H54 (cell line): ENCODE measurements at regions not wholly inside any gene's neighbourhood (a gene's known extent, or its start where the extent isn't known, plus 50 kb on each side); places are given as distances from the start of the nearest gene placed in this dataset.

Source experiments
- DNase-seq: peaks from one replicate; pipeline ENCODE4 v3.0.0; 2011; ENCODE audit warnings: low spot score, mixed read lengths; ENCODE audit not compliant: insufficient read length
- FAIRE-seq: peaks from 3 replicates; lab custom pipeline; 2011; peaks lifted over from hg19 to GRCh38; lab: Jason Lieb, UNC
- POLR2A ChIP-seq: IDR thresholded peaks from 2 replicates; pipeline ENCODE4 v1.6.1; 2011; ENCODE audit warnings: low read depth, mild to moderate bottlenecking, low read length

GRCh38 chr20:50242548-50242862 lies 51.9 kb downstream of the CEBPB start:
- no peak for FAIRE-seq
- no peak for DNase-seq
- no peak for TF ChIP-seq POLR2A

- no peak for DNase-seq
- no peak for FAIRE-seq
- TF ChIP-seq POLR2A, result no peak
These were observed 52.4 kb downstream of the CEBPB start for GRCh38 chr20:50242863-50243609.

- DNase-seq (no peak), FAIRE-seq (no peak)
- no peak for TF ChIP-seq POLR2A
These were observed 53.2 kb downstream of the CEBPB start for GRCh38 chr20:50243610-50244351.

DNA sequence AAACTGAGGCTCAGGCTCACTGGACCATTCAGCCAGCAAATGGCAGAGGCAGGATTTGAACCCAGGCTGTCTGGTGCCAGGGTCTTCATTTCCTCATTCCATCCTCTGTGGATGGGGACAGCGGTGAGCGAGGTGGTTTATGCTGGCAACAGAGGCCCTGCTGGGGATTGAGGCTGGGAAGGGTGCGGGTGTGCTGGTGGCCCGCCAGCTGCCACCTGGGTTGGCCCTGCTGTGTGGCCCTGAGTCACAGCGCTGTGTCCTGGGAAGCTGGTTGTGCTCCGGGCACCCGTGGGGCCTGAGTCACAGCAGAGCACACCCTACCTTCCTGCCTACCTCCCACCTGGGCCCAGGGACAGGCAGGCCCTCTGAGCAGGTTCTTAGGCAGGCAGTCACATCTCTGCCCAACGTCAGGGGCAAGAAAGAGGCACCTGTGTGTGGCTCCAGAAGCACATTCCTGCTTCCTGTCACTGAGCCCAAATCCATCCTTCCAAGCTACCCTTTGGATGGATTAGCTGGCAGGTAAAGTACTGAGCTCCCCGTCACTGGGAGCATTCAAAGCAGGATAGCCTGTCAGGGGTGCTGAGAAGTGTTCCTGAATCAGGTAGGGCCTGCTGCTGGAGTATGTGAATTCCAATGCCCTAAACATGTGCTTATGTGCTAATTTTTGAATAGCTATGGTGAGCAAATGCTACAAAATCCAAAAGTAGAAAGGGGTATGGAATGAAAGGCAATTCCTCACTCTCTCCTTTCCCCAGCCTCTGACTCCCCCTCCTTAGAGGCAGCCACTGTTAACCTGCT lies 53.9 kb downstream of the CEBPB start:
- no peak for TF ChIP-seq POLR2A
- DNase-seq (no peak), FAIRE-seq (no peak)

DNA sequence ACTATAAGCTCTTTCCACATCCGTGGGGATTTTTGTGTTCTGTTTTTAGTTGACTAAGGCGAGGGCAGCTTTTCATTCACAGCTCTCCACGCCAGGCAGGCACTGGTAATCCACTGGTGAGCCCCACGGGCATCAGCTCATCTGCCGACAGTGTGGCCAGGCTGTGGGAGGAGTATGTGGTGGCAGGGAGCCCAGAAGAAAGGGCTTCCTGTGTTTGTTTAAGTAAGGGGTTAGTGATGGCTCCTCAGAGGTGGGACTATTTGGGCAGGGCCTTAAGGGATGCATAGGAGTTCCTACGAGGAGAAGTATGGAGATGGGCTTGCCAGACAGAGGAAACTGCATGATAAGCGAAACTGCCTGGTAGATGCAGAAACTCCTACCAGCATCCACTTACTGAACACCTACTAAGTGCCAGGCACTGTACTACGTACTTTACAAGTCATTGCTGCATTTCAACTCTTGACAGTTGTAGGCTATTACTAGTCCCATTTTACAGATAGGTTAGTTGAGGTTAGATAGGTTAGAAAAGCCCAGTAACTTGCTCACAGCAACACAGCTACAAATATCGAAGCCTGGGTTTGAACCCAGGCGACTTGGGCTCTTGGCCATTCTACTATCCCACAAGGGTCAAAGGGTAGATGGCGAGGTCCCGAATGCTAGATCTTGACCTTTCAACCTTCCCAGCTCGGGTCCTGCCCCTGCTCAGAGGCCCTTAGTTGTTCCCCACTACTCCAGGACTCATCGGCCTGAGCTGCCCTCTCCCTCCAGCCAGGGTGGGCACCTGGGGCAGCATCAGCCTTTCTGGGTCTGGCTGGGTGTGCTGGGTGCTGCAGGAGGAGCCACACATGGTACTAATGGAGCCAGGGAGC lies 55.1 kb downstream of the CEBPB start:
- DNase-seq, result peak; percentile 69
- TF ChIP-seq POLR2A, result no peak
- peak; percentile 38 for FAIRE-seq

DNA sequence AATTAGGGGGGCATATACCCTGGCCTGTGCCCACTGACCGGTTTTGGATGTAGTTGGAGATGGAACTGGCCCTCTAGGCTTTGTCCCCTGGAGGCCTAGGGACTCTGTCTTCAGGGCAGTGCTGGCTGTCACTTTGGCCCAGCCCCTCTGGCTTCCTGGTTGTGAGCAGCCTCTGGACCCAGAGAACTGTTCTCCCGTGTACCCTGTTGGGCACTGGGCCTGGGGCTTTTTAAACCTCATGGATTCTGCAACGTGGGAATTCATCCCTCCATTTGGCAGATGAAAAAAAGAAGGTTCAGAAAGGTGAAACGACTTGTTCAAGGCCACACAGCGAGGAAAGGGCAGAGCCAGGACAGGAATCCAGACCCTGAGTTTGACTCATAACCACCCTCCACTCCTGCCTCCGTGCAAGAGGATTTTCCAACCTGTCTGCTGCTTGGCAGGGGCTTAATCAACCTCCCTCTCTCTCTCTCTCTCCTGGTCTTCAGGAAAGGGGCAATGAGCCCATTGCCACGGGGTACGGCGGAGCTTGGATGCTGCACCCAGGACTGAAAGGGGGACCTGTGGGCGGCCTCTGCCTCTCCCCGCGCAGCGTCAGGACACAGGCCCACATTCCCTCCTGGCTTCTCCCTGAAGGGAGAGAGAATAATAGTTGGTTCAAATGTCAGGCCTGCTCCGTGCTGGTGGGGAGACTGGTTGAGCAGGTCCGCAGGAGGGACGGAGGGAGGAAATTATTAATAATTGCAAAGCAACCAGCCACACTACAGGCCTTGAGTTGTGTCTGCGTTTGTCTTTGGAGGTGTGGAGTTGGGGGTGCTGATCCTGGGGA lies 56.0 kb downstream of the CEBPB start:
- FAIRE-seq (no peak), DNase-seq (no peak)
- TF ChIP-seq POLR2A, result no peak

- DNase-seq (no peak), FAIRE-seq (no peak)
- TF ChIP-seq POLR2A, result no peak
These were observed 56.8 kb downstream of the CEBPB start for GRCh38 chr20:50247196-50248094.

- no peak for TF ChIP-seq POLR2A
- no peak for FAIRE-seq
- DNase-seq, result peak; percentile 74
These were observed 57.5 kb downstream of the CEBPB start for GRCh38 chr20:50248104-50248641.

DNA sequence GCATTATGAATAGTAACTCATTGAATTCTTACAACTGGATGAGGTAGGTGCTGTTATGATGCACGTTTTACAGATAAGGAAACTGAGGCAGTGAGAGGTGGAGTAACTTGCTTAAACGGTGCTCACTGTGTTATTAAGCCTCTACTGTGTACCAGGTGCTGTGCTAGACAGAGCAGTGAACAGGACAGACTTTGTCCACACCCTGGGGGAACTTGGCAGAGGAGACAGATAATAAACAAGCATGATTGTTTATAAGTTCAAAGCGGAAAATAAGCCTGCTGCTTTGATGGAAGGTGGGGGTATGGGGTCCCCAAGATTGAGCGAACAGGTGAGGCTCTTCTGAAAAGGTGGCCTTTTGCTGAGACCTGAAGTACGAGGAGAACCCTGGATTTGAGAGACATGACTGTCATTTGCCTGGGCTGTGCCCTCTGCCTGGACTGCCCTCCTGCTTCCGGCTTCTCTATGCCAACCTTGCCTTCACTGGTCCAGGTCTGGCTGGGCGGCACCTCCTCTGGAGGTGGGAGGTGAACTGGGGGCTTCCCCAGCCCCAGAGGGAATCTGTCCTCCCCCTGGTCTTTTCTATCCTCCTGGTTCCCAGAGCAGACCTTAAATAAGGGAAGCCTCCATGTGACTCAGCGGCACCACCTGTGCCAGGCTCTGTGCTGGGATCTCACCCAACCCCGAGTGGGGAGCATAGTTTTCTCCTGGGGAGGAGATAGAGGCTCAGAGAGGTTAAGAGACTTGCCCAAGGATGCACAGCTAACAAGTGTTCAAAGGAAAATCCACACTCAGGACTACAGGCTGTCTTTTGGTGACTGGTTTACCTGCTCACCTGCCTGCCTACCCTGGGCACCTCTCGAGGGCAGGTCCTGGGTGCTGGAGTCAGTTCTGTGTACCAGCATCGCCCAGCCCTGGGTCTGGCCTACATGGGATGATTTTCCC lies 59.1 kb downstream of the CEBPB start:
- no peak for FAIRE-seq
- DNase-seq, result no peak
- no peak for TF ChIP-seq POLR2A

GRCh38 chr20:50250679-50251382 lies 60.2 kb downstream of the CEBPB start:
- no peak for TF ChIP-seq POLR2A
- no peak for DNase-seq
- FAIRE-seq, result no peak
